ENCODE measurements at regions not wholly inside any gene's neighbourhood (a gene's known extent, or its start where the extent isn't known, plus 50 kb on each side); places are given as distances from the start of the nearest gene placed in this dataset.

- TF ChIP-seq CTCF (conservative IDR thresholded peaks at IDR 0.05 in 1 of 2, IDR thresholded peaks at IDR 0.05 in 1 of 2; ENCODE audit: extremely low read depth in 1 of 2, insufficient read depth in 1 of 2, low read depth in 1 of 2, low read length in 2 of 2) (no peak), EZH2 (IDR thresholded peaks at IDR 0.05; ENCODE audit: borderline replicate concordance, low read length) (no peak)
Measured at GRCh38 chr9:79969393-79970145, 397.8 kb downstream of the TLE4 start.

Data from mammary epithelial cell (primary cell).